ENCODE measurements at regions not wholly inside any gene's neighbourhood (a gene's known extent, or its start where the extent isn't known, plus 50 kb on each side); places are given as distances from the start of the nearest gene placed in this dataset.
"Not testable (repeated sequence)": the region's sequence is repeated elsewhere in the genome, so short reads cannot be mapped to it uniquely, and the experiment has no call there.

DNA sequence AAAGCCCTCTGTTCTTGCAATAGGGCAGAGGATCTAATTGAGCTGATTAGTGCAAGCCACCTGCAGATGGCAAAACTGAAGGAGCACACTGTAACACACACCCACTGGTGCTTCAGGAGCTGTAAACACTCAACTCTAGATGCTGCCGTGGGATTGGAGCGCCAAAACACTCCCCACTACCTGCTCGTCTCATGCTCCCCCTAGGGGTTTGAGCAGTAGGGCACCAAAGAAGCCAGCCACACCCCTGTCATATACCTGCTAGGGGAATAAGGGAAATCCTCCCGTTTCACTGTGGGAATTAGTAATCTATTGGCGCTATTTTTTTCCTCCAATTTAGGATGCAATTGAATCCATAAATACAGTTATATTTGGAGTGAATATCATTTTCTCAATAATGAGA, 360.2 kb downstream of the GLUD2 start:
- DNase-seq (ENCODE audit: low spot score): no peak
- no peak overlapping the region for H3K4me3 ChIP-seq
- TF ChIP-seq, protein P1, sequence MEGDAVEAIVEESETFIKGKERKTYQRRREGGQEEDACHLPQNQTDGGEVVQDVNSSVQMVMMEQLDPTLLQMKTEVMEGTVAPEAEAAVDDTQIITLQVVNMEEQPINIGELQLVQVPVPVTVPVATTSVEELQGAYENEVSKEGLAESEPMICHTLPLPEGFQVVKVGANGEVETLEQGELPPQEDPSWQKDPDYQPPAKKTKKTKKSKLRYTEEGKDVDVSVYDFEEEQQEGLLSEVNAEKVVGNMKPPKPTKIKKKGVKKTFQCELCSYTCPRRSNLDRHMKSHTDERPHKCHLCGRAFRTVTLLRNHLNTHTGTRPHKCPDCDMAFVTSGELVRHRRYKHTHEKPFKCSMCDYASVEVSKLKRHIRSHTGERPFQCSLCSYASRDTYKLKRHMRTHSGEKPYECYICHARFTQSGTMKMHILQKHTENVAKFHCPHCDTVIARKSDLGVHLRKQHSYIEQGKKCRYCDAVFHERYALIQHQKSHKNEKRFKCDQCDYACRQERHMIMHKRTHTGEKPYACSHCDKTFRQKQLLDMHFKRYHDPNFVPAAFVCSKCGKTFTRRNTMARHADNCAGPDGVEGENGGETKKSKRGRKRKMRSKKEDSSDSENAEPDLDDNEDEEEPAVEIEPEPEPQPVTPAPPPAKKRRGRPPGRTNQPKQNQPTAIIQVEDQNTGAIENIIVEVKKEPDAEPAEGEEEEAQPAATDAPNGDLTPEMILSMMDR (IDR thresholded peaks at IDR 0.05): no peak

DNA sequence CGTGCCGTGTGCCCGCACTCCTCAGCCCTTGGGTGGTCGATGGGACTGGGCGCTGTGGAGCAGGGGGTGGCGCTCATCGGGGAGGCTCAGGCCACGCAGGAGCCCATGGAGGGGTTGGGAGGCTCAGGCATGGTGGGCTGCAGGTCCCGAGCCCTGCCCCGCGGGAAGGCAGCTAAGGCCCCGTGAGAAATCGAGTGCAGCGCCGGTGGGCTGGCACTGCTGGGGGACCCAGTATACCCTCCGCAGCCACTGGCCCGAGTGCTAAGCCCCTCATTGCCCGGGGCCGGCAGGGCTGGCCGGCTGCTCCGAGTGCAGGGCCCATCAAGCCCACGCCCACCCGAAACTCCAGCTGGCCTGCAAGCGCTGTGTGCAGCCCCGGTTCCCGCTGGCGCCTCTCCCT, 384.1 kb downstream of the GLUD2 start:
- not testable (repeated sequence) for H3K36me3 ChIP-seq; H3K4me1 ChIP-seq (ENCODE audit: control insufficient read depth in 1 of 2, low read depth in 2 of 2); H3K27me3 ChIP-seq (replicated peaks; ENCODE audit: insufficient read depth); DNase-seq (ENCODE audit: low spot score); ATAC-seq (ENCODE audit: insufficient number of reproducible peaks, low FRiP score, low read depth); H3K4me3 ChIP-seq; H3K9me3 ChIP-seq; H3K27ac ChIP-seq

More for the DNA sequence above, 360.2 kb downstream of the GLUD2 start:
- H3K27me3 ChIP-seq (replicated peaks; ENCODE audit: insufficient read depth): no peaks in the 10 kb centered on the region
- no peaks in the 10 kb centered on the region for H3K36me3 ChIP-seq
- no peak for ATAC-seq (ENCODE audit: insufficient number of reproducible peaks, low FRiP score, low read depth)
- no peaks in the 10 kb centered on the region for H3K4me1 ChIP-seq (ENCODE audit: control insufficient read depth in 1 of 2, low read depth in 2 of 2)
- H3K27ac ChIP-seq: no peak overlapping the region
- no peaks in the 10 kb centered on the region for H3K9me3 ChIP-seq

DNA sequence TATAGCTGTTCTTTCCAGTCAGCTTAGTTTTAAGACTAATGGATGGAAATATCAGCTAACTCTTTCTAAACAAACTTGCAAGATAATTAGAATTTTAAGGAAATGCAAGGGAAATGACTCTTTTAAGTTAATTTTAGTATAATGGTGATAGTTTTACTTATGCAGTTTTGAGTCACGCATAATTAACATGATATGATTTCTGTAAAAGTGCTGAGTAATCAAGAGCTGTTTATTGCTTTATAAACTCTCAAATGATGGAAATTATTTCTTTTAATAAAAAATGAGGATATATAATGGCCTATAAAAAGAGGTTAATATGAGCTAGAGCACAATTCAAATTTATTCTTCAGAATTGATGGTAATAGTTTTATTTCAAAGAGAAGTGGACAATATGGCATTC, 385.9 kb downstream of the GLUD2 start:
- Histone ChIP-seq H3K27me3 (replicated peaks; ENCODE audit: insufficient read depth) (no peaks in the 10 kb centered on the region), H3K4me1 (ENCODE audit: control insufficient read depth in 1 of 2, low read depth in 2 of 2) (no peaks in the 10 kb centered on the region), H3K4me3 (no peak overlapping the region), H3K27ac (no peak overlapping the region), H3K9me3 (no peaks in the 10 kb centered on the region), H3K36me3 (no peaks in the 10 kb centered on the region)
- DNase-seq (ENCODE audit: low spot score): no peak
- TF ChIP-seq, protein P1 (IDR thresholded peaks at IDR 0.05): no peak
- no peak for ATAC-seq (ENCODE audit: insufficient number of reproducible peaks, low FRiP score, low read depth)

DNA sequence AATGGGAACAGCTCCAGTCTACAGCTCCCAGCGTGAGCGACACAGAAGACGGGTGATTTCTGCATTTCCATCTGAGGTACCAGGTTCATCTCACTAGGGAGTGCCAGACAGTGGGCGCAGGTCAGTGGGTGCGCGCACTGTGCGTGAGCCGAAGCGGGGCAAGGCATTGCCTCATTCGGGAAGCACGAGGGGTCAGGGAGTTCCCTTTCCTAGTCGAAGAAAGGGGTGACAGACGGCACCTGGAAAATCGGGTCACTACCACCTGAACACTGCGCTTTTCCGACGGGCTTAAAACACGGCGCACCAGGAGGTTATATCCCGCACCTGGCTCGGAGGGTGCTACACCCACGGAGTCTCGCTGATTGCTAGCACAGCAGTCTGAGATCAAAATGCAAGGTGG, 390.3 kb downstream of the GLUD2 start:
- not testable (repeated sequence) for H3K27me3 ChIP-seq (replicated peaks; ENCODE audit: insufficient read depth); H3K4me3 ChIP-seq; DNase-seq (ENCODE audit: low spot score); H3K27ac ChIP-seq; ATAC-seq (ENCODE audit: insufficient number of reproducible peaks, low FRiP score, low read depth); H3K4me1 ChIP-seq (ENCODE audit: control insufficient read depth in 1 of 2, low read depth in 2 of 2); H3K36me3 ChIP-seq; H3K9me3 ChIP-seq

DNA sequence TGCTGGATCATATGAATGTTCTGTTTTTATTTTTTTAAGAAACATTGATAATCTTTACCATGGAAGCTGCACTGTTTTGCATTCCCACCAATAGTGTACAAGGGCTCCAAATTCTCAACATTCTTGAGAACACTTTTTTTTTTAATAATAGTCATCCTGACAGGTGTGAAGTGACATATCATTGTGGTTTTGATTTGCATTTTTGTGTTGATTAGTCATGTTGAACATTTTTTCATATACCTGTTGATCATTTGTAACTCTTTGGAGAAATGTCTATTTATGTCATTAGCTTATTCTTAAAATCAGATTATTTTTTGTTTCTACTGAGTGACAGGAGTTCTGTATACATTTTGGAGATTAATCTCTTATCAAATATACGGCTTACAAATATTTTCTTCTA, 408.5 kb downstream of the GLUD2 start:
- Histone ChIP-seq H3K4me3 (no peak overlapping the region), H3K27me3 (replicated peaks; ENCODE audit: insufficient read depth) (no peaks in the 10 kb centered on the region), H3K36me3 (no peaks in the 10 kb centered on the region), H3K9me3 (no peaks in the 10 kb centered on the region), H3K27ac (no peak overlapping the region), H3K4me1 (ENCODE audit: control insufficient read depth in 1 of 2, low read depth in 2 of 2) (no peaks in the 10 kb centered on the region)
- no peak for ATAC-seq (ENCODE audit: insufficient number of reproducible peaks, low FRiP score, low read depth)
- TF ChIP-seq, protein P1 (IDR thresholded peaks at IDR 0.05): no peak
- DNase-seq (ENCODE audit: low spot score): no peak

DNA sequence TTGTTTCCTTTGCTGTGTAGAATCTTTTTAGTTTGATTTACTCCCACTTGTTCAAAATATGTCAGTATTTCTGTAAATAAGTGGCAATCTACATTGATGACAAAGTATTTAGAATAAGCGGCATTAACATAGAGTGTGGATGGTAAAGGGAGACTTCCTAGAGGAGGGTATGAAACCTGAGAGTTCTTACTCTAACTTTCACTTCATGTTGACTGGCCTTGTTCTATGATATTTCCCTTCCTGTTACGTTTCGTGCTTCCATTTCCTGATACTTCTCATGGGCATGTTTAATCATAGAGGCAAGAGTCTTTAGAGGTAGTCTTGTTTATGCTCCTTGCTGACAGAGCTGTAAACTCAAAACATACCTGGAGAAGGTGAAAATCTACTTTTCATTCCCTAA, 408.9 kb downstream of the GLUD2 start:
- ATAC-seq (ENCODE audit: insufficient number of reproducible peaks, low FRiP score, low read depth) (no peak), DNase-seq (ENCODE audit: low spot score) (no peak)
- Histone ChIP-seq H3K4me3 (no peak overlapping the region), H3K9me3 (no peaks in the 10 kb centered on the region), H3K27ac (no peak overlapping the region), H3K4me1 (ENCODE audit: control insufficient read depth in 1 of 2, low read depth in 2 of 2) (no peaks in the 10 kb centered on the region), H3K27me3 (replicated peaks; ENCODE audit: insufficient read depth) (no peaks in the 10 kb centered on the region), H3K36me3 (no peaks in the 10 kb centered on the region)
- TF ChIP-seq, protein P1 (IDR thresholded peaks at IDR 0.05): no peak
